ENCODE measurements at regions not wholly inside any gene's neighbourhood (a gene's known extent, or its start where the extent isn't known, plus 50 kb on each side); places are given as distances from the start of the nearest gene placed in this dataset.

- TF ChIP-seq, protein P1, sequence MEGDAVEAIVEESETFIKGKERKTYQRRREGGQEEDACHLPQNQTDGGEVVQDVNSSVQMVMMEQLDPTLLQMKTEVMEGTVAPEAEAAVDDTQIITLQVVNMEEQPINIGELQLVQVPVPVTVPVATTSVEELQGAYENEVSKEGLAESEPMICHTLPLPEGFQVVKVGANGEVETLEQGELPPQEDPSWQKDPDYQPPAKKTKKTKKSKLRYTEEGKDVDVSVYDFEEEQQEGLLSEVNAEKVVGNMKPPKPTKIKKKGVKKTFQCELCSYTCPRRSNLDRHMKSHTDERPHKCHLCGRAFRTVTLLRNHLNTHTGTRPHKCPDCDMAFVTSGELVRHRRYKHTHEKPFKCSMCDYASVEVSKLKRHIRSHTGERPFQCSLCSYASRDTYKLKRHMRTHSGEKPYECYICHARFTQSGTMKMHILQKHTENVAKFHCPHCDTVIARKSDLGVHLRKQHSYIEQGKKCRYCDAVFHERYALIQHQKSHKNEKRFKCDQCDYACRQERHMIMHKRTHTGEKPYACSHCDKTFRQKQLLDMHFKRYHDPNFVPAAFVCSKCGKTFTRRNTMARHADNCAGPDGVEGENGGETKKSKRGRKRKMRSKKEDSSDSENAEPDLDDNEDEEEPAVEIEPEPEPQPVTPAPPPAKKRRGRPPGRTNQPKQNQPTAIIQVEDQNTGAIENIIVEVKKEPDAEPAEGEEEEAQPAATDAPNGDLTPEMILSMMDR (IDR thresholded peaks at IDR 0.05; ENCODE audit: extremely low read depth in 1 of 2, insufficient read depth in 1 of 2, low read depth in 1 of 2, low read length in 2 of 2) = no peak
- TF ChIP-seq, protein P2, sequence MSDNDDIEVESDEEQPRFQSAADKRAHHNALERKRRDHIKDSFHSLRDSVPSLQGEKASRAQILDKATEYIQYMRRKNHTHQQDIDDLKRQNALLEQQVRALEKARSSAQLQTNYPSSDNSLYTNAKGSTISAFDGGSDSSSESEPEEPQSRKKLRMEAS (IDR thresholded peaks at IDR 0.05; ENCODE audit: insufficient read depth, insufficient read length) = no peak
- TF ChIP-seq POLR2A (IDR thresholded peaks at IDR 0.05; ENCODE audit: low read depth, low read length) = no peak
- no peak for TF ChIP-seq POLR2AphosphoS5 (IDR thresholded peaks at IDR 0.05; ENCODE audit: insufficient read depth, low read depth, low read length)
- no peak for TF ChIP-seq FOS (IDR thresholded peaks at IDR 0.05; ENCODE audit: borderline replicate concordance, insufficient read depth, low read length)
Measured at GRCh38 chr5:165882099-165882498, 2376.7 kb downstream of the MAT2B start.

All from endothelial cell of umbilical vein (primary cell).